NCI-H2171 (cell line): ENCODE measurements at regions not wholly inside any gene's neighbourhood (a gene's known extent, or its start where the extent isn't known, plus 50 kb on each side); places are given as distances from the start of the nearest gene placed in this dataset.
"Not testable (repeated sequence)": the region's sequence is repeated elsewhere in the genome, so short reads cannot be mapped to it uniquely, and the experiment has no call there.

Experiments
- DNase-seq: peaks from one replicate; lab custom pipeline; 2025; lab: John Stamatoyannopoulos, UW

- DNase-seq: no peak
Measured at GRCh38 chr7:153524070-153524601, 528.1 kb upstream of the DPP6 start.

GRCh38 chr7:153529100-153529499 is 523.1 kb upstream of the DPP6 start:
- DNase-seq: no peak

DNA sequence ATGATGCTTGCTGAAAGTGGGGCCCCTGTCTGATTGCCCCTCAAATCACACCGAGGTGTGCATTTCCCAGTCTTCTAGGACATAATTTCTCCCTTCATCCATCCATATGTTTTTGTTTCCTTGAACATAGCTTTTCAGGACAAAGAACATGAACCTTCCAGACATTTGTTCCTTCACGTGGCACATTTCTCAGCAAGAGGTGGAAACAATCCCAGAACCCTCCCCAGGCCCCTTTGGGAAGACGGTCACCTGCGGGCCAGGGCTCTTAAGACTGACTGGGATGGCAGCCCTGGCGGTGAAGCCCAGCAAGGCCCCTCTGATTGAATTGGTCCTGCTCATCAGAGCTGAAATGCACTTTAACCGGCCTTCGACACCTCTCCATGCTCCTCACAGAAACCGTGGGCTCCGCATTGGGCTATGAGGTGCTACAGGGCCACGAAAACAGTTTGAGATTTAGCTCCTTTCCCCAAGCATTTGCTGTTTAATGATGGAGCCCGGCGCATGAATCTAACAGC is 522.5 kb upstream of the DPP6 start:
- DNase-seq: no peak

DNA sequence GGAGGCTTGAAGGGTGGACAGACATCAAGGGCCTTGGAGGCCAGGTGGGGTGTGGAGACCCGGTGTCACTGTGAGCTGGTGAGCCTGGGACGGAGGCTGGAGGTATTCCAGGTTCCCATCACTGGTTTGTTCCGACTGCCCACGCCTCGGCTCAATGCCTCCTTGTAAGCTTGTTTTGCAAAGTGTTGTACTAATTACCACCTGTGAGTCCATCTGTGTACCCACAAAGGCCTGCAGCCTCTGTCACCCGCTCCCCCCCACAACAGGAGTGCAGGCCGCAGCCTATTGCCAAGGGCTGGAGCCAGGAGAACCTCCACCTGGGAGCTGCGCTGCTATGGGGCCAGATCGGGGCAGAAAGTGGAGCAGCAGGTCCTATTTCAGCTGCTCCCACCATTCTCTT is 521.8 kb upstream of the DPP6 start:
- DNase-seq: no peak

- no peak for DNase-seq
Measured at GRCh38 chr7:153532326-153532725, 519.9 kb upstream of the DPP6 start.

- no peak for DNase-seq
Measured at GRCh38 chr7:153537271-153537670, 514.9 kb upstream of the DPP6 start.

DNA sequence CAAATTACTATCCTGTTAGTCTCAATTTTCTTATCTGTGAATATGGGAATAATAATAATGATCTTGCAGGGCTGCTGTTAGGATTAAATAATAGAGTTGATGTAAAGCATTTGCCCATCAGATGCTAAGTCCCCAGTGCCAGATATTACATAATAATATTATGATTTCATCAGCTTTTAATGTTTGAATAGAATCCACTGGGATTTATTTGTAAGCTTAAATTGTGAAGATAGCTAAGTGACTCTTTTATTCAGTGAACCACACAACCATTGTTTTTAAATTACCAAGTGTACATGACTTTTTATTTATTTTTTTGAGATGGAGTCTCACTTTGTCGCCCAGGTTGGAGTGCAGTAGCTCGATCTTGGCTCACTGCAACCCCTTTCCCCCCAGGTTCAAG is 510.3 kb upstream of the DPP6 start:
- no peak for DNase-seq

DNA sequence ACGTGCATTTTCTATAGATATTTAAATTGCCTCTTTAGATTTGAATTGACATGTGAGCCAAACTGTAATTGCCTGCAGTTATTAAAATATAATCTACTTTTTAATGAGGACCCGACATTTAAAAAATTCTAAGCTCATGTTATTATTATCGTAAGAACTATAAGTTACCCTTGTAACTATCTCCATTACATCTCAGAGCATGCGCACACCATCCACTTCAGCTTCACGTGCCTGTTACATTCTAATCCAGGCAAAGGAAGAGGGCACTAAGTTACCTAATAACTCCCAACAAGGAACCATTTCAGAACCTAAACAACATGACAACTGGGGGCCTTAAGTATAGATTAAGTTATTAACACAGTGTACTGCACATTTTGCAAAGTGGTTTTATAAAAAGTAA is 509.0 kb upstream of the DPP6 start:
- no peak for DNase-seq

DNA sequence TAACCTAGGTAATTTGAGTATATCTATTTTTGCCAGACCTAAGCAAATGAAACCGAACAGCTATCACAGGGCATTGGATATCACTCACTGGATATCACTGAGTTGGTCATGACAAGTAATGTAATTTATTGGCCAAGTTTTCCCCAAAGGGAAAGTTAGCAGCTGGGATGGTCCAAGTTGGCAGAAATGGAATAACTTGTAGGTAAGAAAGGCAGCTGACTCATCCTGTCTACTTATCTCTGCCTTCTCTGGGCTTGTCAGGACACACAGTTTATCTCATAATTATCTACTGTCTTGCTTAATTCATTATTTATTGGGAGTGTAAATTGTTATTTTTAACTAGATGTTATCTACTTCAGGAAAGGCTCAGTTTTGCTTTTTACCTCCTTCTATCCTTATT is 502.0 kb upstream of the DPP6 start:
- DNase-seq: no peak

- no peak for DNase-seq
Measured at GRCh38 chr7:153564391-153564790, 487.8 kb upstream of the DPP6 start.

DNA sequence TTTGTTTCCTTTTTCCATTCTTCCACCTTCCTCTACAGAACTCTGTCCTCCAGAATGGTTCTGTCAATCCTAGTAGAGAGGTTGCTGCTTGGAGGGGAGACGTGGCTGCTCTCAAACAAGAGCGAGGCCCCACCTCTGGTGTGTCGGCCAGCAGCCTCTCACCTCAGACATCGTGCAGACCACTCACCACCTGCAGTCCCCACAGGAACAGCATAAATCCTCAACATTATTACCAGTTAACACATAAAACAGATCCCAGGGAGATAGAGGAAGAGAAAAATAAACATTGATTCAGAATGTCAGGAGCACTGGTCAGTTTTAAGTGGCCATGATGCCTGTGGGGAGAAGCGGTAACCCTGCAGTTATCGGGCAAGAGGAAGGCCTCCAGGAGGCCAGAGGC is 485.9 kb upstream of the DPP6 start:
- no peak for DNase-seq

GRCh38 chr7:153567426-153567825 is 484.8 kb upstream of the DPP6 start:
- DNase-seq: no peak

DNA sequence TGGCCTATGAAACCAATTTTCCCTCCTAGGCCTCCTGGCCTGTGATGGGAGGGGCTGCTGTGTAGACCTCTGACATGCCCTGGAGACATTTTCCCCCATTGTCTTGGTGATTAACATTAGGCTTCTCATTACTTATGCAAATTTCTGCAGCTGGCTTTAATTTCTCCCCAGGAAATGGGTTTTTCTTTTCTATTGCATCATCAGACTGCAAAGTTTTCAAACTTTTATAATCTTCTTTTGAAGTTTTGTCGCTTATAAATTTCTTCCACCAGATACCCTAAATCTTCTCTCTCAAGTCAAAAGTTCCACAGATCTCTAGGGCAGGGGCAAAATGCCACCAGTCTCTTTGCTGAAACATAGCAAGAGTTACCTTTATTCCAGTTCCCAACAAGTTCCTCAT is 482.7 kb upstream of the DPP6 start:
- DNase-seq: not testable (repeated sequence)

DNA sequence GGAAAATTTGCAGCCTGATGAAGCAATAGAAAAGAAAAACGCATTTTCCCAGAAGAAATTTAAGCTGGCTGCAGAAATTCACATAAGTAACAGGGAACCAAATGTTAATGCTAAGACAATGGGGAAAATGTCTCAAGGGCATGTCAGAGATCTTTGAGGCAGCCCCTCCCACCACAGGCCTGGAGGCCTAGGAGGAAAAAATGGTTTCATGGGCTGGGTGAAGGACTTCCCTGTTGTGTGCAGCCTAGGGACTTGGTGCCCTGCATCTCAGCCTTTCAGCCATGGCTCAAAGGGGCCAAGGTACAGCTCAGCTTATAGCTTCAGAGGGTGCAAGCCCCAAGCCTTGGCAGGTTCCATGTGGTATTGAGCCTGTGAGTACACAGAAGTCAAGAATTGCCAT is 476.1 kb upstream of the DPP6 start:
- DNase-seq: no peak

DNA sequence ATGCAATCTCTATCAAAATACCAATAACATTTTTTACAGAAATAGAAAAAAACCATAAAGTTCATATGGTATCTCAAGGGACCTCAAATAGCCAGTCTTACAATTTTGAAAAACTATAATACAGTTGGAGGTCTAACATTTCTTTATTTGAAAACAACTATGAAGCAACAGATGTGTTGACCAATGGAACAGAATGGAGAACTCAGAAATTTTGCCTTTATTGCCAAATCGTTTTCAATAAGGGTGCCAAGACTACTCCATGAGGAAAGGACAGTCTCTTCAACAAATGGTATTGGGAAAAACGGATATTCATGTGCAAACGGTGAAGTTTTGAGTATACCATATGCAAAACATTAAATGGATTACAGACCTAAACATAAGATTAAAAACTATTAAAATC is 470.8 kb upstream of the DPP6 start:
- no peak for DNase-seq

DNA sequence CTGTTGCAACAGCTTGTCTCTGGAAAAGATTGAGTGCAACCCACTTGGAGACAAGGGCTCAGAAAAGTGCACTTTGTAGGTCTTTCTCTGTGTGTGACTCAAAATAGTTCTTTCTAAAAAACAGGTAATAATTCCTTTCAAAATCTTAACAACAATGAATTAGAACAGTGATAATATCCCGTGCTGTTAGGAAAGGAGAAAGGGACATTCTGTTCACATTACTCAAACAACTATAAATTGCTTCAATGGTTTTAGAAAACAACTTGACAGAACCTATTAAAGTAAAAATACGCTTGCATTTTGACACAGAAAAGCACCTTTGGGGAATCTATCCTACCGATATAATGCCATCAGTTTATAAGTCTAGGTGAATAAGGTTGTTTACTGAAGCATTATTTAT is 468.1 kb upstream of the DPP6 start:
- no peak for DNase-seq

GRCh38 chr7:153588586-153588985 is 463.6 kb upstream of the DPP6 start:
- no peak for DNase-seq

- no peak for DNase-seq
Measured at GRCh38 chr7:153590136-153590535, 462.1 kb upstream of the DPP6 start.

DNA sequence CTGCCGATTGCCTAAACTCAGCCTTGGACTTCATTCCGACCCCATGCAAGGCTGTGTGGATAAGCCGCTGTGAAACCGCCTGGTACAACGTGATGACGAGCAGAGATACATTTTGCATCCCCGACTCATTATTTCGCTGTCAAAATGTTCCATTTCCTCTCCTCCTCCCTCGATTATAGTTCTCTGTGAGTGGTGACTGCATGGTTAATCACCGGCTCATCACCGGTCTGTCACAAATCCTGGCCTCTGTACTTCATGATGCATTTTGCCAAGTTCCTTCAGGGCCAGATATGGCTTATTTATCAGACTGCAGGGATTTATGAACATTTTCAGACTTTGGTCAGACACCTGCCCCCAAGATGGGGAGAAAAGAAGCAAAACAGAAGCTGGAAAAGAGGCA is 461.6 kb upstream of the DPP6 start:
- no peak for DNase-seq

GRCh38 chr7:153607354-153607753 is 444.8 kb upstream of the DPP6 start:
- DNase-seq: no peak

DNA sequence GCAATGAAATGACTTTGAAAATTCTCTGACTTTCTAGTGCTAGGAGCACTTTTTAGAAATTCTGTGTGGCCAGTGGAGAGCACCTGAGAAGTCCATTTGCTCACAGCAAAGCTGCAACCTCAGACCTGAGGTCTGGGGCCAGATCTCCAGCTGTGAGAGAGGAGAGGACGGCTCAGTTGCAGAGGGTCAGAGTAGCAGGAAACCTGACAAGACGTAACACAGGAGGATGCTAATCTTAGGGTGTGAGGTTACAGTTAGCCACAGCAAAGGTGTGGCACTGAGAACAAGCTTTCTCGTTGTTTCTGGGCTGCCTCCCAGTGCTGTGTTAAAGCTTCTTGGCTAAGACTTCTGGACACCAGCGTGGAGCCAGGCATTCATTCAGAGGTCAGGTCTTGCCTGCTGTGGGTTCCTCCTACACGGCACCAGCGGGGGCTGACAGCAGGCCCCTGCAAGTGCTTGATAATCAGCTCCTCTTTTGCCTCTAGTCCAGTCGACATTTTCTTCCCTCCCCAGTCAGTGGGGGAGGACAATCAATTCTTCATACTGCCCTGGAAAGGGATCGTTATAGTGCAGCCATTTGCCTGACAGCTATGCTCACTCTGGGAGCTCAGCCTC is 435.4 kb upstream of the DPP6 start:
- no peak for DNase-seq

DNA sequence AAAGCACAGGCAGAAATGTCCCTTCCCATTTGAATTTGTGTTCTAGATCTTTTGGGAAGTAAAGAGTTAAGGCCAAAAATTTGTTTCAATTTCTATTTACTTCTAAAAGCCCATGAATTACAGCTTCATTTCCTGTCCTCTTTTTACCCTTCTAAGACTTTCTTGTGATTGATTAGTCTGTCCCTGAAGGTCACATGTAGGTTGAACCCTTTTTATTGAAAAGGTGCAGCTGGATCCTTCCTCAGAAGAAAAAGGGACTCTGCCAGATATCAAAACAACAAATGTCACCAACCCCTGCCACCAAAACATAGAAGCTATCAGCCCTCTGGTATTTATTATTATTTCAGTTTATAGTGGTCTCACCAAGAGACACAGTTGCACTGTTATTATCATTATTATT is 424.9 kb upstream of the DPP6 start:
- no peak for DNase-seq

- no peak for DNase-seq
Measured at GRCh38 chr7:153628406-153628805, 423.8 kb upstream of the DPP6 start.

GRCh38 chr7:153628825-153629224 is 423.4 kb upstream of the DPP6 start:
- no peak for DNase-seq
